Liver (tissue), 8 donors: ENCODE measurements at regions not wholly inside any gene's neighbourhood (a gene's known extent, or its start where the extent isn't known, plus 50 kb on each side); places are given as distances from the start of the nearest gene placed in this dataset.

Experiments used
- DNase-seq: peaks from one replicate; pipeline ENCODE4 v3.0.0-alpha.2; 2017; ENCODE audit warnings: low spot score
- H3K27ac ChIP-seq, 2 donors: one replicate each; pipeline ENCODE4 v1.7.0; 2013; ENCODE audit warnings: inconsistent platforms in 2 of 2, low read length in 2 of 2, control low read depth in 1 of 2, low read depth in 1 of 2, mild to moderate bottlenecking in 1 of 2
- H3K27me3 ChIP-seq, 4 donors: one replicate each; pipeline versions ENCODE4 v1.6.1 to v1.7.0; 2013; ENCODE audit warnings: low read length in 3 of 4, inconsistent platforms in 1 of 4, mild to moderate bottlenecking in 1 of 4, moderate library complexity in 1 of 4; ENCODE audit not compliant: control insufficient read depth in 4 of 4, insufficient read depth in 4 of 4
- H3K36me3 ChIP-seq, 4 donors: one replicate each; pipeline versions ENCODE4 v1.6.1 to v1.7.0; 2013; ENCODE audit warnings: low read length in 3 of 4, mild to moderate bottlenecking in 3 of 4, low read depth in 1 of 4, moderate library complexity in 1 of 4; ENCODE audit not compliant: control insufficient read depth in 4 of 4, insufficient read depth in 3 of 4
- H3K4me1 ChIP-seq, 4 donors: one replicate each; pipeline versions ENCODE4 v1.6.1 to v1.7.0; 2013; ENCODE audit warnings: low read length in 3 of 4, mild to moderate bottlenecking in 3 of 4, moderate library complexity in 1 of 4; ENCODE audit not compliant: control insufficient read depth in 4 of 4, insufficient read depth in 4 of 4
- H3K4me3 ChIP-seq, 3 donors: one replicate each; pipeline versions ENCODE4 v1.6.1 to v1.7.0; 2013; ENCODE audit warnings: low read length in 3 of 3, control low read depth in 1 of 3, low read depth in 1 of 3, mild to moderate bottlenecking in 1 of 3
- H3K9ac ChIP-seq, 2 donors: one replicate each; pipeline ENCODE4 v1.7.0; 2013; ENCODE audit warnings: low read length in 2 of 2, mild to moderate bottlenecking in 2 of 2, moderate library complexity in 2 of 2, control low read depth in 1 of 2, low read depth in 1 of 2
- H3K9me3 ChIP-seq, 4 donors: one replicate each; pipeline versions ENCODE4 v1.6.1 to v1.7.0; 2013; ENCODE audit warnings: low read length in 3 of 4; ENCODE audit not compliant: control insufficient read depth in 4 of 4
- ATF3 ChIP-seq: IDR thresholded peaks from 2 replicates; pipeline ENCODE4 v1.6.1; 2016; ENCODE audit warnings: antibody characterized with exemption
- CTCF ChIP-seq: fragments of 150-350 bp; IDR thresholded peaks from 2 replicates; pipeline ENCODE4 v1.5.1; 2017; ENCODE audit warnings: improper control_type of control experiment, low read depth, low read length; ENCODE audit not compliant: missing input control
- EGR1 ChIP-seq, 2 donors: IDR thresholded peaks; 2 replicates each; pipeline ENCODE4 v1.6.1; 2016 to 2018; ENCODE audit warnings: antibody characterized with exemption in 2 of 2, low read depth in 2 of 2
- FOXA1 ChIP-seq: IDR thresholded peaks from 2 replicates; pipeline ENCODE4 v1.6.1; 2016; ENCODE audit warnings: antibody characterized with exemption
- FOXA2 ChIP-seq: IDR thresholded peaks from 2 replicates; pipeline ENCODE4 v1.6.1; 2016; ENCODE audit warnings: antibody characterized with exemption
- GABPA ChIP-seq, 2 donors: IDR thresholded peaks in 1 of 2; conservative IDR thresholded peaks in 1 of 2; 2 replicates each; pipeline ENCODE4 v1.6.1; 2016; ENCODE audit warnings: antibody characterized with exemption in 2 of 2, mild to moderate bottlenecking in 1 of 2, moderate library complexity in 1 of 2
- HNF4A ChIP-seq, 2 donors: conservative IDR thresholded peaks; 2 replicates each; pipeline ENCODE4 v1.6.1; 2016; ENCODE audit warnings: antibody characterized with exemption in 2 of 2, mild to moderate bottlenecking in 2 of 2
- HNF4G ChIP-seq: IDR thresholded peaks from 2 replicates; pipeline ENCODE4 v1.6.1; 2016; ENCODE audit warnings: antibody characterized with exemption
- JUND ChIP-seq, 2 donors: IDR thresholded peaks; 2 replicates each; pipeline ENCODE4 v1.6.1; 2016; ENCODE audit warnings: antibody characterized with exemption in 2 of 2
- MAX ChIP-seq: IDR thresholded peaks from 2 replicates; pipeline ENCODE4 v1.6.1; 2016; ENCODE audit warnings: antibody characterized with exemption
- NR2F2 ChIP-seq: IDR thresholded peaks from 2 replicates; pipeline ENCODE4 v1.6.1; 2016; ENCODE audit warnings: antibody characterized with exemption
- RAD21 ChIP-seq, 2 donors: IDR thresholded peaks; 2 replicates each; pipeline ENCODE4 v1.6.1; 2016; ENCODE audit warnings: antibody characterized with exemption in 2 of 2, mild to moderate bottlenecking in 2 of 2
- REST ChIP-seq: IDR thresholded peaks from 2 replicates; pipeline ENCODE4 v1.6.1; 2016; ENCODE audit warnings: antibody characterized with exemption, mild to moderate bottlenecking
- RXRA ChIP-seq, 2 donors: IDR thresholded peaks; 2 replicates each; pipeline ENCODE4 v1.6.1; 2017 to 2018; ENCODE audit warnings: antibody characterized with exemption in 2 of 2, mild to moderate bottlenecking in 1 of 2
- SP1 ChIP-seq: IDR thresholded peaks from 2 replicates; pipeline ENCODE4 v1.6.1; 2018; ENCODE audit warnings: antibody characterized with exemption, mild to moderate bottlenecking
- TAF1 ChIP-seq: conservative IDR thresholded peaks from 2 replicates; pipeline ENCODE4 v1.6.1; 2016; ENCODE audit warnings: antibody characterized with exemption, mild to moderate bottlenecking
- YY1 ChIP-seq: IDR thresholded peaks from 2 replicates; pipeline ENCODE4 v1.6.1; 2016; ENCODE audit warnings: antibody characterized with exemption, mild to moderate bottlenecking
- ZBTB33 ChIP-seq: IDR thresholded peaks from 2 replicates; pipeline ENCODE4 v1.6.1; 2016; ENCODE audit warnings: antibody characterized with exemption
- whole genome bisulfite sequencing: extraction: QIAGEN DNeasy Blood & Tissue Kit; methylation state at CpG from one replicate; pipeline ENCODE4 v1.1.7; 2013; 5-methylcytosine and 5-hydroxymethylcytosine counted together
- donor health status: healthy.
- donor health status: healthy.
- donor health status: healthy.
- donor health status: healthy.
- donor health status: healthy.

- Histone ChIP-seq H3K4me1 (no peaks in the 10 kb centered on the region), H3K4me3 (no peak overlapping the region), H3K27ac (no peak overlapping the region), H3K9ac (no peak overlapping the region), H3K9me3 (no peaks in the 10 kb centered on the region), H3K27me3 (no peaks in the 10 kb centered on the region), H3K36me3 (no peaks in the 10 kb centered on the region)
- DNase-seq, result no peak
- 73% methylated on average over 1 of the region's 1 CpG for WGBS
- TF ChIP-seq CTCF (no peak), YY1 (no peak), FOXA2 (no peak), RAD21 (IDR thresholded peaks at IDR 0.05) (no peak), ATF3 (no peak), GABPA (IDR thresholded peaks at IDR 0.05 in 1 of 2, conservative IDR thresholded peaks at IDR 0.05 in 1 of 2) (no peak), RXRA (IDR thresholded peaks at IDR 0.05) (no peak), HNF4G (no peak), HNF4A (conservative IDR thresholded peaks at IDR 0.05) (no peak), FOXA1 (no peak), MAX (no peak), JUND (IDR thresholded peaks at IDR 0.05) (no peak), TAF1 (no peak), NR2F2 (no peak), ZBTB33 (no peak), EGR1 (IDR thresholded peaks at IDR 0.05; ENCODE audit: low read depth in 2 of 2) (no peak), REST (no peak), SP1 (no peak)
Measured at GRCh38 chrX:42472727-42473126, 305.2 kb downstream of the PPP1R2C start.
